ENCODE measurements at regions not wholly inside any gene's neighbourhood (a gene's known extent, or its start where the extent isn't known, plus 50 kb on each side); places are given as distances from the start of the nearest gene placed in this dataset.

DNA sequence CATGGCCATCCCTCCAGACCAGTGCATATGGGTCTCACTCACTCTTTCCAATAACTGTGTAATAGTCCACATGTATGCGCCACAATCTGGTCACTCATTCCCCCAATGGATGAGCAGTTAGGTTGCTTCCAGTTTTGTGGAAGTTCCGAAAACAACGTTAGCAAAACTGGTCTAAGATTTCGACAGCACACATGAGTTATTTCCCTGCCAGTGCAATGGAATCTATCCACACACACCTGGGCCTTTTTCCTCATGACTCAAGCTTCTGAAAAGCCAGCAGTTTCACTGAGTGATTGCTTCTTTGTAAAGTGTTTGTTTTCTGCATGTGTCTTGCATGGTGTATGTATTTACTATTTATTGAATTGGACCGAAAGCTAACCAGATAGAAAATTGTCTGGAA is 58.8 kb upstream of the FHIP2A start:
- TF ChIP-seq EP300 (IDR thresholded peaks at IDR 0.05; ENCODE audit: low read depth): no peak
- TF ChIP-seq CTCF (IDR thresholded peaks at IDR 0.05): no peak
- no peak for TF ChIP-seq POLR2AphosphoS5 (IDR thresholded peaks at IDR 0.05)
- no peak for TF ChIP-seq POLR2A (IDR thresholded peaks at IDR 0.05)
